Esophagus squamous epithelium (tissue), 4 donors: ENCODE measurements at regions not wholly inside any gene's neighbourhood (a gene's known extent, or its start where the extent isn't known, plus 50 kb on each side); places are given as distances from the start of the nearest gene placed in this dataset.

ENCODE experiments used
- POLR2A ChIP-seq, 4 donors: fragments of 450-650 bp; IDR thresholded peaks; one replicate each; pipeline ENCODE4 v1.6.1; 2017; ENCODE audit warnings: antibody characterized with exemption in 4 of 4, mild to moderate bottlenecking in 4 of 4, moderate library complexity in 3 of 4
- TF ChIP-seq, protein P1 (sequence below), 6 experiments: fragments of 450-650 bp in 4 of 6; fragments of 200-600 bp in 2 of 6; sonication (generic) in 2 of 6; IDR thresholded peaks; one replicate each; pipeline ENCODE4 v1.5.1; 2016 to 2019; ENCODE audit warnings: antibody characterized with exemption in 6 of 6, mild to moderate bottlenecking in 4 of 6, moderate library complexity in 4 of 6

- TF ChIP-seq, protein P1, sequence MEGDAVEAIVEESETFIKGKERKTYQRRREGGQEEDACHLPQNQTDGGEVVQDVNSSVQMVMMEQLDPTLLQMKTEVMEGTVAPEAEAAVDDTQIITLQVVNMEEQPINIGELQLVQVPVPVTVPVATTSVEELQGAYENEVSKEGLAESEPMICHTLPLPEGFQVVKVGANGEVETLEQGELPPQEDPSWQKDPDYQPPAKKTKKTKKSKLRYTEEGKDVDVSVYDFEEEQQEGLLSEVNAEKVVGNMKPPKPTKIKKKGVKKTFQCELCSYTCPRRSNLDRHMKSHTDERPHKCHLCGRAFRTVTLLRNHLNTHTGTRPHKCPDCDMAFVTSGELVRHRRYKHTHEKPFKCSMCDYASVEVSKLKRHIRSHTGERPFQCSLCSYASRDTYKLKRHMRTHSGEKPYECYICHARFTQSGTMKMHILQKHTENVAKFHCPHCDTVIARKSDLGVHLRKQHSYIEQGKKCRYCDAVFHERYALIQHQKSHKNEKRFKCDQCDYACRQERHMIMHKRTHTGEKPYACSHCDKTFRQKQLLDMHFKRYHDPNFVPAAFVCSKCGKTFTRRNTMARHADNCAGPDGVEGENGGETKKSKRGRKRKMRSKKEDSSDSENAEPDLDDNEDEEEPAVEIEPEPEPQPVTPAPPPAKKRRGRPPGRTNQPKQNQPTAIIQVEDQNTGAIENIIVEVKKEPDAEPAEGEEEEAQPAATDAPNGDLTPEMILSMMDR (IDR thresholded peaks at IDR 0.05), result no peak
- TF ChIP-seq POLR2A (IDR thresholded peaks at IDR 0.05), result no peak
Measured at GRCh38 chr3:30354513-30354912, 251.9 kb upstream of the TGFBR2 start.
